H1 (cell line): ENCODE measurements at regions not wholly inside any gene's neighbourhood (a gene's known extent, or its start where the extent isn't known, plus 50 kb on each side); places are given as distances from the start of the nearest gene placed in this dataset.

ENCODE experiments used
- CTCF ChIA-PET: fragments of 300-600 bp; sonication (Branson Sonifier 250); formaldehyde crosslinking; loops from one replicate; lab custom pipeline; 2021; ENCODE audit not compliant: partially characterized antibody; lab: Charles Lee
- POLR2A ChIA-PET: fragments of 300-600 bp; sonication (Branson Sonifier 250); formaldehyde crosslinking; loops from one replicate; lab custom pipeline; 2021; ENCODE audit warnings: inconsistent platforms; ENCODE audit not compliant: partially characterized antibody; lab: Charles Lee
- DNase-seq, 2 experiments: peaks; one replicate each; pipeline versions ENCODE4 v3.0.0 to v3.0.0-alpha.2; 2010 to 2022; ENCODE audit warnings: low spot score in 2 of 2, low read depth in 1 of 2, mixed read lengths in 1 of 2
- FAIRE-seq: peaks from 2 replicates; lab custom pipeline; 2011; peaks lifted over from hg19 to GRCh38; lab: Jason Lieb, UNC
- H2AFZ ChIP-seq: 2 replicates; pipeline ENCODE4 v1.8.1; 2012; ENCODE audit warnings: low read length, inconsistent platforms
- H2AK5ac ChIP-seq: 2 replicates; pipeline ENCODE4 v1.6.1; 2013; ENCODE audit warnings: low read depth, low read length
- H2BK120ac ChIP-seq: replicated peaks from 2 replicates; pipeline ENCODE3; 2013; ENCODE audit warnings: low read depth, low read length, inconsistent platforms
- H2BK12ac ChIP-seq: 2 replicates; pipeline ENCODE4 v1.6.1; 2013; ENCODE audit warnings: low read depth, low read length
- H2BK15ac ChIP-seq: 2 replicates; pipeline ENCODE4 v1.6.1; 2013; ENCODE audit warnings: low read length
- H2BK20ac ChIP-seq: 2 replicates; pipeline ENCODE4 v1.6.1; 2013; ENCODE audit warnings: low read length
- H2BK5ac ChIP-seq: 2 replicates; pipeline ENCODE4 v1.6.1; 2013; ENCODE audit warnings: low read depth, low read length
- H3K14ac ChIP-seq: 2 replicates; pipeline ENCODE4 v1.6.1; 2013; ENCODE audit warnings: inconsistent platforms; ENCODE audit not compliant: insufficient read length
- H3K18ac ChIP-seq: 2 replicates; pipeline ENCODE4 v1.6.1; 2013; ENCODE audit warnings: low read length; ENCODE audit errors: extremely low read depth
- H3K23ac ChIP-seq: 2 replicates; pipeline ENCODE4 v1.6.1; 2013; ENCODE audit warnings: inconsistent platforms; ENCODE audit not compliant: insufficient read length
- H3K23me2 ChIP-seq: 2 replicates; pipeline ENCODE4 v1.6.1; 2013; ENCODE audit warnings: low read depth, low read length
- H3K27ac ChIP-seq: 2 replicates; pipeline ENCODE4 v1.6.1; 2011; ENCODE audit warnings: low read depth, low read length, inconsistent platforms
- H3K27me3 ChIP-seq, 4 experiments: replicated peaks in 1 of 4; 1 replicate in 1 of 4; 2 replicates in 3 of 4; pipeline versions ENCODE4 v1.6.1 to v1.8.1; 2011 to 2013; ENCODE audit warnings: low read length in 3 of 4, mild to moderate bottlenecking in 3 of 4, inconsistent platforms in 2 of 4, mixed read lengths in 2 of 4, moderate library complexity in 1 of 4; ENCODE audit not compliant: control insufficient read depth in 3 of 4, insufficient read depth in 3 of 4; ENCODE audit errors: extremely low read depth in 1 of 4
- H3K36me3 ChIP-seq, 4 experiments: 2 replicates each; pipeline versions ENCODE4 v1.6.1 to v1.8.1; 2011 to 2013; ENCODE audit warnings: mild to moderate bottlenecking in 4 of 4, low read length in 3 of 4, moderate library complexity in 2 of 4, control low read depth in 1 of 4, inconsistent platforms in 1 of 4; ENCODE audit not compliant: insufficient read depth in 4 of 4, control insufficient read depth in 2 of 4
- H3K4ac ChIP-seq: replicated peaks from 2 replicates; pipeline ENCODE3; 2013; ENCODE audit warnings: low read length, low read depth, mixed read lengths, inconsistent platforms; ENCODE audit not compliant: insufficient read length
- H3K4me1 ChIP-seq, 4 experiments: replicated peaks in 1 of 4; 1 replicate in 1 of 4; 2 replicates in 3 of 4; pipeline versions ENCODE4 v1.6.1 to v1.8.1; 2011 to 2013; ENCODE audit warnings: low read length in 3 of 4, inconsistent platforms in 2 of 4, mixed read lengths in 1 of 4; ENCODE audit not compliant: insufficient read depth in 4 of 4, control insufficient read depth in 3 of 4
- H3K4me2 ChIP-seq, 2 experiments: 2 replicates each; pipeline versions ENCODE4 v1.6.1 to v1.8.1; 2011 to 2013; ENCODE audit warnings: low read depth in 2 of 2, low read length in 2 of 2, control low read depth in 1 of 2, inconsistent platforms in 1 of 2, mild to moderate bottlenecking in 1 of 2; ENCODE audit not compliant: insufficient read depth in 1 of 2
- H3K4me3 ChIP-seq, 4 experiments: fragments of 200-600, 300-600 bp in 1 of 4; sonication (generic), shearing (Covaris generic), sonication (Bioruptor Twin) in 1 of 4; 2 replicates each; pipeline versions ENCODE4 v1.5.1 to v1.8.1; 2011 to 2016; ENCODE audit warnings: low read length in 4 of 4, low read depth in 3 of 4, control low read depth in 2 of 4, inconsistent platforms in 2 of 4, mild to moderate bottlenecking in 2 of 4, mixed read lengths in 1 of 4, moderate library complexity in 1 of 4; ENCODE audit not compliant: insufficient read depth in 2 of 4; ENCODE audit errors: extremely low read depth in 1 of 4
- H3K56ac ChIP-seq: replicated peaks from 2 replicates; pipeline ENCODE3; 2013; ENCODE audit warnings: low read depth, mild to moderate bottlenecking, mixed read lengths, low read length, inconsistent platforms; ENCODE audit not compliant: insufficient read length
- H3K79me1 ChIP-seq: 2 replicates; pipeline ENCODE4 v1.6.1; 2013; ENCODE audit warnings: low read depth, low read length, control low read depth
- H3K79me2 ChIP-seq, 2 experiments: 2 replicates each; pipeline versions ENCODE4 v1.6.1 to v1.8.1; 2012 to 2013; ENCODE audit warnings: low read length in 2 of 2, mild to moderate bottlenecking in 2 of 2, inconsistent platforms in 1 of 2; ENCODE audit not compliant: insufficient read depth in 2 of 2, control insufficient read depth in 1 of 2
- H3K9ac ChIP-seq, 4 experiments: replicated peaks in 1 of 4; 1 replicate in 1 of 4; 2 replicates in 3 of 4; pipeline versions ENCODE4 v1.6.1 to v1.8.1; 2011 to 2013; ENCODE audit warnings: low read depth in 3 of 4, low read length in 3 of 4, control low read depth in 2 of 4, mild to moderate bottlenecking in 2 of 4, moderate library complexity in 2 of 4, inconsistent platforms in 1 of 4; ENCODE audit errors: extremely low read depth in 1 of 4
- H3K9me3 ChIP-seq, 2 experiments: 2 replicates each; pipeline versions ENCODE4 v1.6.1 to v1.8.1; 2012 to 2013; ENCODE audit warnings: mild to moderate bottlenecking in 2 of 2, moderate library complexity in 2 of 2, control low read depth in 1 of 2, inconsistent platforms in 1 of 2, low read depth in 1 of 2, low read length in 1 of 2, mixed read lengths in 1 of 2; ENCODE audit not compliant: insufficient read depth in 2 of 2
- H4K20me1 ChIP-seq, 2 experiments: replicated peaks in 1 of 2; 2 replicates each; pipeline versions ENCODE3 to v1.8.1; 2011 to 2013; ENCODE audit warnings: inconsistent platforms in 2 of 2, low read length in 2 of 2, mild to moderate bottlenecking in 1 of 2; ENCODE audit not compliant: insufficient read depth in 2 of 2, control insufficient read depth in 1 of 2
- H4K5ac ChIP-seq: 2 replicates; pipeline ENCODE4 v1.6.1; 2013; ENCODE audit warnings: low read length, low read depth, mixed read lengths, inconsistent platforms; ENCODE audit not compliant: insufficient read length
- H4K8ac ChIP-seq: 2 replicates; pipeline ENCODE4 v1.8.0; 2013; ENCODE audit warnings: mild to moderate bottlenecking, moderate library complexity, low read length, inconsistent platforms; ENCODE audit not compliant: insufficient read depth; ENCODE audit errors: extremely low read depth
- H4K91ac ChIP-seq: replicated peaks from 2 replicates; pipeline ENCODE3; 2013; ENCODE audit warnings: low read length, mixed read lengths, inconsistent platforms; ENCODE audit not compliant: insufficient read length
- BCL11A ChIP-seq, 2 experiments: IDR thresholded peaks; one replicate each; pipeline ENCODE4 v1.6.1; 2011; ENCODE audit warnings: low read depth in 2 of 2, low read length in 2 of 2, mild to moderate bottlenecking in 2 of 2
- HDAC2 ChIP-seq, 2 experiments: fragments of 300-600 bp in 1 of 2; sonication (generic) in 1 of 2; IDR thresholded peaks; 2 replicates each; pipeline ENCODE4 v1.6.1; 2011 to 2012; ENCODE audit warnings: low read depth in 2 of 2, low read length in 2 of 2, mild to moderate bottlenecking in 2 of 2, moderate library complexity in 2 of 2, borderline replicate concordance in 1 of 2, inconsistent platforms in 1 of 2
- HDAC6 ChIP-seq: IDR thresholded peaks from one replicate; pipeline ENCODE4 v1.7.1; 2012; ENCODE audit warnings: low read depth, mild to moderate bottlenecking, inconsistent platforms, low read length, moderate library complexity
- KDM1A ChIP-seq: fragments of 200-600, 300-600 bp; sonication (generic); IDR thresholded peaks from 2 replicates; pipeline ENCODE4 v1.7.1; 2016; ENCODE audit warnings: mild to moderate bottlenecking, low read length, borderline replicate concordance
- KDM4A ChIP-seq: IDR thresholded peaks from one replicate; pipeline ENCODE4 v1.7.1; 2012; ENCODE audit warnings: low read depth, mild to moderate bottlenecking, moderate library complexity, low read length, inconsistent platforms; ENCODE audit not compliant: severe bottlenecking
- TBP ChIP-seq: IDR thresholded peaks from 2 replicates; pipeline ENCODE4 v1.6.1; 2011; ENCODE audit warnings: low read depth, low read length, improper control_type of control experiment
- TCF12 ChIP-seq: IDR thresholded peaks from 2 replicates; pipeline ENCODE4 v1.6.1; 2011; ENCODE audit warnings: low read depth, mild to moderate bottlenecking, low read length
- USF2 ChIP-seq: IDR thresholded peaks from 2 replicates; pipeline ENCODE4 v1.6.1; 2011; ENCODE audit warnings: low read length, improper control_type of control experiment
- WGBS, 2 experiments: shearing (Covaris generic) in 1 of 2; methylation state at CpG; one replicate each; pipeline versions ENCODE4 v1.1.6 to v1.1.7; 2013 to 2015; ENCODE audit warnings: low lambda C conversion rate in 2 of 2, mixed read lengths in 2 of 2, inconsistent platforms in 1 of 2, low coverage in 1 of 2, missing lambda C conversion rate in 1 of 2; ENCODE audit not compliant: insufficient replicate concordance in 2 of 2, insufficient coverage in 1 of 2, insufficient read length in 1 of 2; ENCODE audit errors: extremely low coverage in 1 of 2, missing lambda C conversion rate in 1 of 2; 5-methylcytosine and 5-hydroxymethylcytosine counted together

GRCh38 chr11:37343290-37343689 lies 745.3 kb upstream of the RAG2 start:
- Histone ChIP-seq H2BK15ac (no peak overlapping the region), H3K79me2 (no peaks in the 10 kb centered on the region), H3K79me1 (no peaks in the 10 kb centered on the region), H2AK5ac (no peak overlapping the region), H3K4me2 (no peak overlapping the region), H3K27ac (no peak overlapping the region), H4K91ac (no peak overlapping the region), H3K9me3 (no peaks in the 10 kb centered on the region), H3K9ac (no peak overlapping the region), H2BK5ac (no peak overlapping the region), H4K5ac (no peak overlapping the region), H3K36me3 (no peaks in the 10 kb centered on the region), H3K23me2 (no peaks in the 10 kb centered on the region), H3K56ac (no peak overlapping the region), H3K4ac (no peak overlapping the region), H3K4me3 (no peak overlapping the region), H2BK20ac (no peak overlapping the region), H2BK120ac (no peak overlapping the region), H2AFZ (no peak overlapping the region), H2BK12ac (no peak overlapping the region), H4K20me1 (no peaks in the 10 kb centered on the region), H3K4me1 (no peaks in the 10 kb centered on the region), H3K14ac (no peak overlapping the region), H3K27me3 (no peaks in the 10 kb centered on the region), H3K18ac (no peak overlapping the region), H3K23ac (no peak overlapping the region), H4K8ac (no peak overlapping the region)
- 92% methylated on average over 1 of the region's 1 CpG; no CpG with 5 or more reads in 1 of the 2 experiments for WGBS, 2 experiments
- ChIA-PET POLR2A (no interaction called here), CTCF (no interaction called here)
- DNase-seq (no peak), FAIRE-seq (no peak)
- TF ChIP-seq TCF12 (no peak), KDM4A (no peak), HDAC2 (IDR thresholded peaks at IDR 0.05; ENCODE audit: borderline replicate concordance in 1 of 2, low read depth in 2 of 2, low read length in 2 of 2) (no peak), HDAC6 (no peak), USF2 (no peak), TBP (no peak), BCL11A (IDR thresholded peaks at IDR 0.05; ENCODE audit: low read depth in 2 of 2, low read length in 2 of 2) (no peak), KDM1A (no peak)
